Sciatic nerve (tissue), 2 donors: ENCODE measurements at regions not wholly inside any gene's neighbourhood (a gene's known extent, or its start where the extent isn't known, plus 50 kb on each side); places are given as distances from the start of the nearest gene placed in this dataset.
"Not testable (repeated sequence)": the region's sequence is repeated elsewhere in the genome, so short reads cannot be mapped to it uniquely, and the experiment has no call there.

Experiments
- ATAC-seq: fragments of 200-7000 bp; cut with Tn5 transposase; one replicate; pipeline ENCODE4 v1.9.1; 2020; ENCODE audit warnings: mild to moderate bottlenecking, moderate library complexity
- DNase-seq: peaks from one replicate; pipeline ENCODE4 v3.0.0-alpha.2; 2020; ENCODE audit warnings: low spot score
- intact Hi-C: fragments of 100-400 bp; cut with DNase I; formaldehyde crosslinking; loops from one replicate; pipeline ENCODE4 v1.14.2; 2022
- donor health status: DM: no; HTN: no; CAD: no.
- donor health status: DM: no; HTN: no; CAD: no.

- ATAC-seq: no peak
- intact Hi-C loops: no loop called here
- DNase-seq: no peak
These were observed 61.6 kb upstream of the KIT start for GRCh38 chr4:54596201-54596600.

- intact Hi-C loops, ATAC-seq, DNase-seq: not testable (repeated sequence)
These were observed 60.1 kb upstream of the KIT start for GRCh38 chr4:54597678-54598077.

- intact Hi-C loops, ATAC-seq, DNase-seq: not testable (repeated sequence)
These were observed 55.6 kb upstream of the KIT start for GRCh38 chr4:54602175-54602574.

- DNase-seq (no peak), ATAC-seq (no peak)
- intact Hi-C loops: no loop called here
These were observed 50.7 kb upstream of the KIT start for GRCh38 chr4:54607067-54607466.

GRCh38 chr4:54607521-54607920 lies 50.2 kb upstream of the KIT start:
- DNase-seq: no peak
- intact Hi-C loops: no loop called here
- ATAC-seq: no peak
